ENCODE measurements at regions not wholly inside any gene's neighbourhood (a gene's known extent, or its start where the extent isn't known, plus 50 kb on each side); places are given as distances from the start of the nearest gene placed in this dataset.

GRCh38 chr10:109454691-109455090 is 468.6 kb downstream of the XPNPEP1 start:
- Histone ChIP-seq H3K9me3 (ENCODE audit: control extremely low read depth in 1 of 5, control insufficient read depth in 4 of 5, insufficient read depth in 2 of 5, low read depth in 1 of 5, low read length in 4 of 5) (peaks cover 1 to 11% (median 4%) of the 10 kb centered on the region in 5 experiments), H3K4me1 (ENCODE audit: control extremely low read depth in 1 of 4, control insufficient read depth in 4 of 4, insufficient read depth in 4 of 4, low read length in 3 of 4) (no peaks in the 10 kb centered on the region), H3K27me3 (replicated peaks in 2 of 5; ENCODE audit: control insufficient read depth in 4 of 5, insufficient read depth in 5 of 5, low read length in 4 of 5) (peaks cover 12 to 46% (median 20%) of the 10 kb centered on the region in 5 experiments), H3K27ac (ENCODE audit: insufficient read depth in 1 of 2, low read depth in 1 of 2, low read length in 2 of 2, poor library complexity in 1 of 2, severe bottlenecking in 2 of 2) (no peak overlapping the region), H3K36me3 (ENCODE audit: control insufficient read depth in 4 of 4, insufficient read depth in 4 of 4, low read length in 3 of 4) (no peaks in the 10 kb centered on the region), H3K4me3 (ENCODE audit: control insufficient read depth in 1 of 7, extremely low read depth in 1 of 7, insufficient read depth in 4 of 7, low read depth in 2 of 7, low read length in 6 of 7) (no peak overlapping the region)
- no peak for DNase-seq
- POLR2A ChIA-PET, result no interaction called here
- WGBS (ENCODE audit: insufficient coverage), result 50% methylated on average over 1 of the region's 1 CpG
- CTCF ChIA-PET, result no interaction called here

GRCh38 chr10:109451879-109452278 is 471.4 kb downstream of the XPNPEP1 start:
- Histone ChIP-seq H3K9me3 (ENCODE audit: control extremely low read depth in 1 of 5, control insufficient read depth in 4 of 5, insufficient read depth in 2 of 5, low read depth in 1 of 5, low read length in 4 of 5) (peaks cover 0 to 3% (median 0%) of the 10 kb centered on the region in 5 experiments), H3K36me3 (ENCODE audit: control insufficient read depth in 4 of 4, insufficient read depth in 4 of 4, low read length in 3 of 4) (no peaks in the 10 kb centered on the region), H3K4me1 (ENCODE audit: control extremely low read depth in 1 of 4, control insufficient read depth in 4 of 4, insufficient read depth in 4 of 4, low read length in 3 of 4) (no peaks in the 10 kb centered on the region), H3K27ac (ENCODE audit: insufficient read depth in 1 of 2, low read depth in 1 of 2, low read length in 2 of 2, poor library complexity in 1 of 2, severe bottlenecking in 2 of 2) (no peak overlapping the region), H3K27me3 (replicated peaks in 2 of 5; ENCODE audit: control insufficient read depth in 4 of 5, insufficient read depth in 5 of 5, low read length in 4 of 5) (peaks cover 6 to 26% (median 10%) of the 10 kb centered on the region in 5 experiments), H3K4me3 (ENCODE audit: control insufficient read depth in 1 of 7, extremely low read depth in 1 of 7, insufficient read depth in 4 of 7, low read depth in 2 of 7, low read length in 6 of 7) (no peak overlapping the region)
- POLR2A ChIA-PET, result no interaction called here
- WGBS (ENCODE audit: insufficient coverage), result no CpG with 5 or more reads among the region's 2 CpGs
- CTCF ChIA-PET, result no interaction called here
- DNase-seq, result no peak

GRCh38 chr10:109450702-109451101 is 472.6 kb downstream of the XPNPEP1 start:
- H3K4me3 ChIP-seq (ENCODE audit: control insufficient read depth in 1 of 7, extremely low read depth in 1 of 7, insufficient read depth in 4 of 7, low read depth in 2 of 7, low read length in 6 of 7), result no peak overlapping the region
- H3K27ac ChIP-seq (ENCODE audit: insufficient read depth in 1 of 2, low read depth in 1 of 2, low read length in 2 of 2, poor library complexity in 1 of 2, severe bottlenecking in 2 of 2), result no peak overlapping the region
- ChIA-PET CTCF (no interaction called here), POLR2A (no interaction called here)
- DNase-seq, result no peak
- peaks cover 0 to 14% (median 8%) of the 10 kb centered on the region in 5 experiments for H3K27me3 ChIP-seq (replicated peaks in 2 of 5; ENCODE audit: control insufficient read depth in 4 of 5, insufficient read depth in 5 of 5, low read length in 4 of 5)
- no peaks in the 10 kb centered on the region for H3K4me1 ChIP-seq (ENCODE audit: control extremely low read depth in 1 of 4, control insufficient read depth in 4 of 4, insufficient read depth in 4 of 4, low read length in 3 of 4)
- no peaks in the 10 kb centered on the region for H3K9me3 ChIP-seq (ENCODE audit: control extremely low read depth in 1 of 5, control insufficient read depth in 4 of 5, insufficient read depth in 2 of 5, low read depth in 1 of 5, low read length in 4 of 5)
- H3K36me3 ChIP-seq (ENCODE audit: control insufficient read depth in 4 of 4, insufficient read depth in 4 of 4, low read length in 3 of 4), result no peaks in the 10 kb centered on the region

- Histone ChIP-seq H3K9me3 (ENCODE audit: control extremely low read depth in 1 of 5, control insufficient read depth in 4 of 5, insufficient read depth in 2 of 5, low read depth in 1 of 5, low read length in 4 of 5) (no peaks in the 10 kb centered on the region), H3K27ac (ENCODE audit: insufficient read depth in 1 of 2, low read depth in 1 of 2, low read length in 2 of 2, poor library complexity in 1 of 2, severe bottlenecking in 2 of 2) (no peak overlapping the region), H3K4me3 (ENCODE audit: control insufficient read depth in 1 of 7, extremely low read depth in 1 of 7, insufficient read depth in 4 of 7, low read depth in 2 of 7, low read length in 6 of 7) (no peak overlapping the region), H3K27me3 (replicated peaks in 2 of 5; ENCODE audit: control insufficient read depth in 4 of 5, insufficient read depth in 5 of 5, low read length in 4 of 5) (peaks cover 0 to 1% (median 0%) of the 10 kb centered on the region in 5 experiments), H3K36me3 (ENCODE audit: control insufficient read depth in 4 of 4, insufficient read depth in 4 of 4, low read length in 3 of 4) (no peaks in the 10 kb centered on the region), H3K4me1 (ENCODE audit: control extremely low read depth in 1 of 4, control insufficient read depth in 4 of 4, insufficient read depth in 4 of 4, low read length in 3 of 4) (no peaks in the 10 kb centered on the region)
- CTCF ChIA-PET, result interaction anchor here (1.2 kb wide), 1 partner anchor 8 kb away, joined by 4 read pairs; no protein-coding TSS in a partner anchor
- POLR2A ChIA-PET, result no interaction called here
- DNase-seq, result no peak
Measured at GRCh38 chr10:109433434-109433833, 489.9 kb downstream of the XPNPEP1 start.

- Histone ChIP-seq H3K4me3 (ENCODE audit: control insufficient read depth in 1 of 7, extremely low read depth in 1 of 7, insufficient read depth in 4 of 7, low read depth in 2 of 7, low read length in 6 of 7) (no peak overlapping the region), H3K9me3 (ENCODE audit: control extremely low read depth in 1 of 5, control insufficient read depth in 4 of 5, insufficient read depth in 2 of 5, low read depth in 1 of 5, low read length in 4 of 5) (no peaks in the 10 kb centered on the region), H3K27ac (ENCODE audit: insufficient read depth in 1 of 2, low read depth in 1 of 2, low read length in 2 of 2, poor library complexity in 1 of 2, severe bottlenecking in 2 of 2) (no peak overlapping the region), H3K36me3 (ENCODE audit: control insufficient read depth in 4 of 4, insufficient read depth in 4 of 4, low read length in 3 of 4) (no peaks in the 10 kb centered on the region), H3K4me1 (ENCODE audit: control extremely low read depth in 1 of 4, control insufficient read depth in 4 of 4, insufficient read depth in 4 of 4, low read length in 3 of 4) (no peaks in the 10 kb centered on the region), H3K27me3 (replicated peaks in 2 of 5; ENCODE audit: control insufficient read depth in 4 of 5, insufficient read depth in 5 of 5, low read length in 4 of 5) (peaks cover 0 to 1% (median 0%) of the 10 kb centered on the region in 5 experiments)
- DNase-seq, result no peak
- POLR2A ChIA-PET, result no interaction called here
- CTCF ChIA-PET, result no interaction called here
- 94% methylated on average over 2 of the region's 2 CpGs for WGBS (ENCODE audit: insufficient coverage)
Measured at GRCh38 chr10:109432281-109432680, 491.0 kb downstream of the XPNPEP1 start.

- no peak for DNase-seq
- Histone ChIP-seq H3K36me3 (ENCODE audit: control insufficient read depth in 4 of 4, insufficient read depth in 4 of 4, low read length in 3 of 4) (no peaks in the 10 kb centered on the region), H3K4me1 (ENCODE audit: control extremely low read depth in 1 of 4, control insufficient read depth in 4 of 4, insufficient read depth in 4 of 4, low read length in 3 of 4) (no peaks in the 10 kb centered on the region), H3K27me3 (replicated peaks in 2 of 5; ENCODE audit: control insufficient read depth in 4 of 5, insufficient read depth in 5 of 5, low read length in 4 of 5) (peaks cover 0 to 1% (median 0%) of the 10 kb centered on the region in 5 experiments), H3K27ac (ENCODE audit: insufficient read depth in 1 of 2, low read depth in 1 of 2, low read length in 2 of 2, poor library complexity in 1 of 2, severe bottlenecking in 2 of 2) (no peak overlapping the region), H3K9me3 (ENCODE audit: control extremely low read depth in 1 of 5, control insufficient read depth in 4 of 5, insufficient read depth in 2 of 5, low read depth in 1 of 5, low read length in 4 of 5) (no peaks in the 10 kb centered on the region), H3K4me3 (ENCODE audit: control insufficient read depth in 1 of 7, extremely low read depth in 1 of 7, insufficient read depth in 4 of 7, low read depth in 2 of 7, low read length in 6 of 7) (no peak overlapping the region)
- CTCF ChIA-PET, result no interaction called here
- 89% methylated on average over 2 of the region's 2 CpGs for WGBS (ENCODE audit: insufficient coverage)
- POLR2A ChIA-PET, result no interaction called here
Measured at GRCh38 chr10:109430799-109431198, 492.5 kb downstream of the XPNPEP1 start.

- Histone ChIP-seq H3K27ac (ENCODE audit: insufficient read depth in 1 of 2, low read depth in 1 of 2, low read length in 2 of 2, poor library complexity in 1 of 2, severe bottlenecking in 2 of 2) (no peak overlapping the region), H3K4me3 (ENCODE audit: control insufficient read depth in 1 of 7, extremely low read depth in 1 of 7, insufficient read depth in 4 of 7, low read depth in 2 of 7, low read length in 6 of 7) (no peak overlapping the region), H3K4me1 (ENCODE audit: control extremely low read depth in 1 of 4, control insufficient read depth in 4 of 4, insufficient read depth in 4 of 4, low read length in 3 of 4) (no peaks in the 10 kb centered on the region), H3K27me3 (replicated peaks in 2 of 5; ENCODE audit: control insufficient read depth in 4 of 5, insufficient read depth in 5 of 5, low read length in 4 of 5) (peaks cover 0 to 1% (median 0%) of the 10 kb centered on the region in 5 experiments), H3K36me3 (ENCODE audit: control insufficient read depth in 4 of 4, insufficient read depth in 4 of 4, low read length in 3 of 4) (no peaks in the 10 kb centered on the region), H3K9me3 (ENCODE audit: control extremely low read depth in 1 of 5, control insufficient read depth in 4 of 5, insufficient read depth in 2 of 5, low read depth in 1 of 5, low read length in 4 of 5) (no peaks in the 10 kb centered on the region)
- POLR2A ChIA-PET, result no interaction called here
- no peak for DNase-seq
- 98% methylated on average over 6 of the region's 6 CpGs for WGBS (ENCODE audit: insufficient coverage)
- CTCF ChIA-PET, result no interaction called here
Measured at GRCh38 chr10:109430043-109430760, 493.1 kb downstream of the XPNPEP1 start.

Data from common myeloid progenitor, CD34-positive (primary cell).